ENCODE measurements at regions not wholly inside any gene's neighbourhood (a gene's known extent, or its start where the extent isn't known, plus 50 kb on each side); places are given as distances from the start of the nearest gene placed in this dataset.
"Not testable (repeated sequence)": the region's sequence is repeated elsewhere in the genome, so short reads cannot be mapped to it uniquely, and the experiment has no call there.

- TF ChIP-seq MXI1 (conservative IDR thresholded peaks at IDR 0.05; ENCODE audit: poor library complexity, severe bottlenecking) (no peak), RAD21 (conservative IDR thresholded peaks at IDR 0.05) (no peak), CTCF (IDR thresholded peaks at IDR 0.05; ENCODE audit: poor library complexity, severe bottlenecking) (no peak), TAF1 (IDR thresholded peaks at IDR 0.05; ENCODE audit: low read depth) (no peak), EP300 (conservative IDR thresholded peaks at IDR 0.05; ENCODE audit: poor library complexity, severe bottlenecking) (no peak), REST (IDR thresholded peaks at IDR 0.05; ENCODE audit: borderline replicate concordance) (no peak), POLR2AphosphoS5 (IDR thresholded peaks at IDR 0.05) (no peak), EZH2 (IDR thresholded peaks at IDR 0.05; ENCODE audit: borderline replicate concordance, insufficient read depth, low read length, poor library complexity, severe bottlenecking) (no peak), SMC3 (conservative IDR thresholded peaks at IDR 0.05; ENCODE audit: poor library complexity) (no peak)
- H4K20me1 ChIP-seq (ENCODE audit: insufficient read depth) = no peaks in the 10 kb centered on the region
Measured at GRCh38 chr1:177410179-177410766, 239.5 kb downstream of the BRINP2 start.

GRCh38 chr1:177406323-177406722 lies 235.6 kb downstream of the BRINP2 start:
- H3K27ac ChIP-seq (ENCODE audit: low read length); H3K4me2 ChIP-seq (ENCODE audit: low read length); H3K36me3 ChIP-seq (ENCODE audit: insufficient read depth, low read length); H3K79me2 ChIP-seq (replicated peaks; ENCODE audit: insufficient read depth, low read length); H3K9me2 ChIP-seq (ENCODE audit: insufficient read depth, low read length); H2AFZ ChIP-seq (ENCODE audit: low read depth, low read length); H3K4me3 ChIP-seq (ENCODE audit: low read length); H3K27me3 ChIP-seq (ENCODE audit: insufficient read depth, low read depth, low read length); H3F3A ChIP-seq (ENCODE audit: insufficient read depth, low read length, poor library complexity, severe bottlenecking); H4K20me1 ChIP-seq (ENCODE audit: insufficient read depth); H3K9me3 ChIP-seq (ENCODE audit: low read length); H3K9ac ChIP-seq (ENCODE audit: low read length): not testable (repeated sequence)

More at GRCh38 chr1:177410179-177410766, 239.5 kb downstream of the BRINP2 start:
- H3K9me3 ChIP-seq (ENCODE audit: low read length) = no peaks in the 10 kb centered on the region
- H3K27ac ChIP-seq (ENCODE audit: low read length) = no peak overlapping the region
- H3K9me2 ChIP-seq (ENCODE audit: insufficient read depth, low read length) = no peaks in the 10 kb centered on the region
- H3F3A ChIP-seq (ENCODE audit: insufficient read depth, low read length, poor library complexity, severe bottlenecking) = no peaks in the 10 kb centered on the region
- no peak overlapping the region for H3K4me2 ChIP-seq (ENCODE audit: low read length)
- H2AFZ ChIP-seq (ENCODE audit: low read depth, low read length) = no peak overlapping the region
- no peak overlapping the region for H3K9ac ChIP-seq (ENCODE audit: low read length)
- no peak overlapping the region for H3K4me3 ChIP-seq (ENCODE audit: low read length)
- no peaks in the 10 kb centered on the region for H3K36me3 ChIP-seq (ENCODE audit: insufficient read depth, low read length)
- H3K27me3 ChIP-seq (ENCODE audit: insufficient read depth, low read depth, low read length) = no peaks in the 10 kb centered on the region
- no peaks in the 10 kb centered on the region for H3K79me2 ChIP-seq (replicated peaks; ENCODE audit: insufficient read depth, low read length)

- Histone ChIP-seq H3K9me2 (ENCODE audit: insufficient read depth, low read length) (no peaks in the 10 kb centered on the region), H3K4me3 (ENCODE audit: low read length) (no peak overlapping the region), H3K27me3 (ENCODE audit: insufficient read depth, low read depth, low read length) (no peaks in the 10 kb centered on the region), H3K9ac (ENCODE audit: low read length) (no peak overlapping the region), H3K27ac (ENCODE audit: low read length) (no peak overlapping the region), H3K9me3 (ENCODE audit: low read length) (no peaks in the 10 kb centered on the region), H2AFZ (ENCODE audit: low read depth, low read length) (no peak overlapping the region), H3K36me3 (ENCODE audit: insufficient read depth, low read length) (no peaks in the 10 kb centered on the region), H3K4me2 (ENCODE audit: low read length) (no peak overlapping the region), H4K20me1 (ENCODE audit: insufficient read depth) (no peaks in the 10 kb centered on the region), H3K79me2 (replicated peaks; ENCODE audit: insufficient read depth, low read length) (no peaks in the 10 kb centered on the region), H3F3A (ENCODE audit: insufficient read depth, low read length, poor library complexity, severe bottlenecking) (no peaks in the 10 kb centered on the region)
- TF ChIP-seq EZH2 (IDR thresholded peaks at IDR 0.05; ENCODE audit: borderline replicate concordance, insufficient read depth, low read length, poor library complexity, severe bottlenecking) (no peak), TAF1 (IDR thresholded peaks at IDR 0.05; ENCODE audit: low read depth) (no peak), SMC3 (conservative IDR thresholded peaks at IDR 0.05; ENCODE audit: poor library complexity) (no peak), EP300 (conservative IDR thresholded peaks at IDR 0.05; ENCODE audit: poor library complexity, severe bottlenecking) (no peak), REST (IDR thresholded peaks at IDR 0.05; ENCODE audit: borderline replicate concordance) (no peak)
Measured at GRCh38 chr1:177392336-177392735, 221.6 kb downstream of the BRINP2 start.
